GM21447 (cell line): ENCODE measurements at regions not wholly inside any gene's neighbourhood (a gene's known extent, or its start where the extent isn't known, plus 50 kb on each side); places are given as distances from the start of the nearest gene placed in this dataset.
"Not testable (repeated sequence)": the region's sequence is repeated elsewhere in the genome, so short reads cannot be mapped to it uniquely, and the experiment has no call there.

Experiments
- ATAC-seq: cut with Tn5 transposase; IDR thresholded peaks from one replicate; pipeline ENCODE4 v1.9.1; 2021; ENCODE audit not compliant: unreplicated experiment

DNA sequence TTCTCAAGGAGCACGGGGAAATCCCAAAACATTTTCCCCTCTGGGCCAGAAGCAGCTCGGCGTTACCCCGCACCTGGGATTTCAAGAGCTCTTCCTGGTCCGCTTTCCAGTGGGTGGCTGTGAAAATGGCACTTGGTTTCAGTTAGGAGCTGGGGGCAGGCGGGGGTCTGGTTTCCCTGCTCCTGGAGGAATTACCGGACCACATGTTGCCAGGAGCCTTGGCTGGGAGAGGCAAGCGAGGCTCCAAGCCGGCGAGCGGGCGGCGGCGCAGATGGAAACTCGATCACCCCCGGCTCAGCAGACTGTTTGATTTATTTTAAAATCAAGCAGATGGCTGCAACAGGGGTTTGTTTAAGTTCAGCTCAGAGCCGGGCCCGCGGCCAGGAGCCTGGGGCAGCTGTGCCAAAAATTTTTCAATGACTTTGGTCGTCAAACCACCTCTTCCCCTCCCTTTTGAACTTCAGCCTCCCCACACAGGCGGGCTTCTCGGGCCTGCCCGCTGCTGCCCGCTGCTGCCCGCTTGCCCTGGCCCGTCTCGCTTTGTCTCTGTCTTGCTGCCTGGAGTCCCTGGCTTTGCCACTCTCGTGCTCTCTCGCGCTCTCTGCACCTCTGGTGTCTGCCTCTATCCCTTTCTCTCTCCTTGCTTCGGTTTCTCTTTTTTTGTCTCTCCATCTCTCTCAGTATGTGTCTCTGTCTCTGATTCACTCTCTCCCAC, 108.0 kb upstream of the CIBAR2 start:
- ATAC-seq, result no peak

DNA sequence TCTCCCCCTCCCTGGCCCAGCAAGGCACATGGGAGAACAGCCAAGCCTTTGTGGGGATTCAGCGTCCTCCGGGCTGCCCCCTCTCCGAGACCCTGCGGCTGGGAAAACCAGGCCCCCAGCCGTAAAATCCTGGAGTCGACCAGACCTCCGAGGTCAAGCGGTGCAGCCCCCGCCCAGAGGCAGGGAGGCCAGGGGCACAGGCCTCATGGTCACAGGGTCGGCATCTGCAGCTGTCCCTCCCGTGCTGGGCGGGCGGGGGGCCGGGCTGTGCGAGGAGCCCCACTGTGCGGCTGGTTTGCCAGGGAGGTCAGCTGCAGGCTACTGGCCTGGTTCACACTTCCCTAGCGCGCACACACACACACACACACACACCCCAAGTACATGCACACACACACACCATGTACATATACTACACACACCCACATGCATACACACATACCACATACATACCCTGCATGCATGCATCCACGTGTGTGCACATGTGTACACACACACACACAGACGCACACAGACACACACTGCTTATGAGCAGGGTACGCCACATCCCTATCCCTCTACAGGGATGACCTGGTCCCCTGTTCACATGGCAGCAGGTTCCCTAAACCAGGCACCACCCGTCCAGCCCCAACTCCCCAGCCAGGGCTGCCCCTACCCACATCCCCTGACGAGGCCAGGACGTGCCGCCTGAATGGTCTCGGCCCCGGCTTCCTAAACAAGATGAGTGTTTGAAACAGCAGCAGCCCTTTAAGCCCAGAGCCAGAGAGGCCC, 108.9 kb upstream of the CIBAR2 start:
- no peak for ATAC-seq

DNA sequence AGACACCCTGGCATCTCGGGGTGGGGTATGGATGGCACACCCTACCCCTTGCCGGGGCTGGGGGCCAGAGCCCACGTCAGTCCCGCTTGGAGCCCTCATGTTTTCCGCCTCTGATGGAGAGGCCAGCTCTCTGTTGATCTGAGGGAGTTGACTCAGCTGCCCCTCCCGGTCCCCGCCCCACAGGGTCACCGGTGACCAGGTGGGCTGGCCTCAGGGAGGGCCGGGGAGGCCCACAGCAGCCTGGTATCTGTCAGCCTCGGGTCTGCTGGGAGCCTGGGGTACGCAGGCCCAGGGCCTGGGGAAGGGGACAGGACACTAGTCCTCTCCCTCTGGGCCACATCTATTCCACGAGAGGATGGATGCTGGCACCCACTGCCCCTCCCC, 109.5 kb upstream of the CIBAR2 start:
- ATAC-seq, result no peak

DNA sequence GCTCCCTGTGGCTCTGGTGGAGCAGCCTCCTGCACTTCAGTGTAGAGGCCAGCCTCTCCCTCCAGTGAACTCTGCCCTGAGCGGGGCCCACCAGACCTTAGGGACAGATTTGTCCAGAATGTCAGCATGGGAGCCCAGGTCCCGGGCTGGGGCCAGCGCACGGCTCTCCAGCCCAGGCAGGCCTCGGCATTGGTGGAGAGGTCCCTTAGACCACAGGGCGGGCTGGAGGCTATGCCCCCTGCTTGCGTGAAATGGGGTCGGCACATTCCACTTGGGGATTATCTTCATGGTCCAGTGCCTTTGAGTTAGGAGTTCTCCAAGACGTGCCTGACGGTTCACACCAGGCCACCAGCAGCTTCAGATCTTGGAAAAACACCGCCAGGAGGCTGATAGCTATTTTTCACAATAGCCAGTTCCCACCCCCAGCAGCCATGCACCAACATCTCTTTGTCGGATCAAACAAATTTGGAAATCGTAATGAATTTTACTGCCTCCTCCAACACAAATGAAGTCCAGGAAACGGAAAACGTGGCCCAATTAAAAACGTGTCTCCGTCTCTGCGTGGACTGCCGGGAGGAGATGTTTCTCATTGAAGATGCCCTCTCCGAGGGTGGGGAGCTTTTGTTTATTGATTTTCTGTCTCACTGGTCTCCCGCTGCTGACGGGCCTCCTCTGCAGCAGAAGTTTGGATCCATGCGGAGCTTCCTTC, 110.0 kb upstream of the CIBAR2 start:
- ATAC-seq, result no peak

DNA sequence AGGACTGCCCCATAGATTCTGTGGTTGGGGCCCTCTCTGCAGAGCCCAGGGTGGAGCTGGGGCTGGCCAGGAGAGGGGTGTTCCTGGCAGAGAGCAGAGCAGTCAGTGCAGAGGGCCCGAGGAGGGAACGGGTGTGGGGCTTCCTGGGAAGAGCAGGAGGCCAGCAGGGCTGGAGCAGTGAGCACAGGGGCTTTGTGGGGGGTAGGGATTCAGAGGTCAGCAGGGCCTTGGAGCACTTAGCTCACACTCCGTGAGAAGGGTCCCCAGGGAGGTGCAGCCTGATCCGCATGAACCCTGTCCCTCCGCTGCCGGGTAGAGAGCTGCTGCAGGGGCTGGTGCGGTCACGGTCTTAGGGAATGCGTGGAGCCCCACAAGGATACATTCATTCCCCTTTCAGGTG, 113.0 kb upstream of the CIBAR2 start:
- no peak for ATAC-seq

DNA sequence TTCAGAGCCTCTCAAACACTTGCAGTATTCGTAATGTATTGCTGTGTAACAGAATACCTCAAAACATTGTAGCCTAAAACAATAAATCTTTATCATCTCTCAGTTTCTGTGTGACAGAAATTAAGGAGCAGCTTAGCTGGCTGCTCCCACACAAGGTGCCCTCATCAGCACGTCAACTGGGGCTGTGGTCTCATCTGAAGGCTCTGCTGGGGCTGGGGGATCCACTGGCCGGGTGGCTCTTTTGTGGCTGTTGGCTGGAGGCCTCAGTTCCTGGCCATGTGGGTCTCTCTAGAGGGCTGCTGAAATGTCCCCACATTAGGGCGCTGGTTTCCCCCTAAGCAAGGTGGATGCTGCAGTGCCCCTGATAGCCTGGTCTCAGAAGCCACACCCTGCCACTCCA, 113.4 kb upstream of the CIBAR2 start:
- no peak for ATAC-seq

DNA sequence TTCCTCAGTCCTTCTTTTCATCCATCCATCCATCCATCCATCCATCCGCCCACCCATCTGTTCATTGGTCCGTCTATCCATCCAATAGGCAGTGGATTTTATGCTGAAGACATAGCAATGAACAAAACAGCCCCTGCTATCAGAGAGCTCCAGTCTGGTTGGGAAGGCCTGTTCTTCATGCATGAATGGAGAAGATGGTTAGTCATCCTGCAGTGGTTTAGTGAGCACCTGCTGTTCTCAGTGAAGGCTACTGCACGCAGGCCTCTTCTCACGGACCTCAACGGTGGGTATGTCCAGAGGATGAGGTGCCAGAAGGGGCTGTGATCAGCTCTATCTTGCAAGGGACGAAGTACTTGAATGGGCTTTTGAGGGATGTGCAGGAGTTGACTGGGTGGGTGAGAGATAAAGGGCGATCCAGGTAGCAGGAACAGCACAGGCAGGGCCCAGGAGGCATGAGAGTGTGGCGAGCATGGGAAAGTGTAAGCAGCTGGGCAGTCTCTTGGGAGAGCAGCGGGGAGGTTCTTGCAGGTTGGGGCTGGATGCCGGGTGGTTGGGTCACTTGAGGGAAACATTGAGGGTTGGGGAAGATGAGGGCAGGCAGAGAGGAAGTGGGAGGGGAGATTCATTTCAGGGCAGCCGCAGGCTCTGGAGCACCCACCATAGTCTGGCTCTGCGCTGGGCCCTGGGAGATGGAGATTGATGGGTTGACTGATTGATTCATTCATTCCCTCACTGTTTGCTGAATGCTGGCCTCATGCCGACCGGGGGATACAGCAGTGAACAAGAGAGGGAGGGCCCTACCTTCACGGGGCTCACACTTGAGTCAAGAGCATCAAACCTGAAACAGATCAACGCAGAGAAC, 115.0 kb upstream of the CIBAR2 start:
- peak; percentile 81 for ATAC-seq

DNA sequence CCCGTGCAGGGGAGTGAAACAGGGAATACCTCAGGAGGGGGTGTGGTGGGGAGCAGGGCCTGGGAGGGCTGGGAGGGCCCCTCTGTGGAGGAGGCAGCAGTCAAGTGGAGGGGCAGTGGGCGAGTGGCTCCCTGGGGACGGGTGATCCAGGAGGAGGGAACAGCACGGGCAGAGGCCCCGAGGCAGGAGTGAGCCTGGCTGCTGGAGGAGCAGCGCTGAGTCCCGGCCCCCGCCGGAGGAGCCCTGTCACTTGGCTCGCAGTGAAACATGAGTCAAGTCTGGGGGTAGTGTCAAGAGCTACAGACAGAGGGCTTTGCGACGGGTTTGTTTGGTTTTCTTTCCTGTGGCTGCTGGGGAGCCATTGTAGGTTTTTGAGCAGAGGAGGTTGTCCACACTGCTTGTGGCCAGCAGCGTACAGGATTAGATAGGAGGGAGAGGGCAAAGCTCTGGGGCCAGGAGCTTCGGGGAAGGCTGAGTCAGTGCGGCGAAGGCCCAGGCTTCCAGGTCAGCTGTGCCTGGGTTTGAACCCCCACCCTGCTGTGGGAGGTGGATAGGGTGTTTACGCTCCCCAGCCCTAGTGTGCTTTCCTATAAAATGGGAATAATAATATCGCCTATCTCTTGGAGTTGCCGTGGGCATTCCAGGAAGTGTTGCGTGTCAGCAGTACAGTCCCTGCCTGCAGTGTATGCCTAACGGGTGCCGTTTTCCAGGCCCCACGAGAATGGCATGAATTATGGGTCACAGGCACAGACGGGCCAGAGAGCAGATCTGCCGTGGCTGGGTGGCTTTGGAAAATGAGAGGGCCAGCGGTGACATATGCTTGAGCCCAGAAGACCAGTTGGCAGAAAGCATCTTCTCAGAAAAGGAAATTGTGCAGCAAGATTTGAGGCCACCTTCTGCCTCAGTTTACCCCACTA, 115.9 kb upstream of the CIBAR2 start:
- ATAC-seq, result no peak

DNA sequence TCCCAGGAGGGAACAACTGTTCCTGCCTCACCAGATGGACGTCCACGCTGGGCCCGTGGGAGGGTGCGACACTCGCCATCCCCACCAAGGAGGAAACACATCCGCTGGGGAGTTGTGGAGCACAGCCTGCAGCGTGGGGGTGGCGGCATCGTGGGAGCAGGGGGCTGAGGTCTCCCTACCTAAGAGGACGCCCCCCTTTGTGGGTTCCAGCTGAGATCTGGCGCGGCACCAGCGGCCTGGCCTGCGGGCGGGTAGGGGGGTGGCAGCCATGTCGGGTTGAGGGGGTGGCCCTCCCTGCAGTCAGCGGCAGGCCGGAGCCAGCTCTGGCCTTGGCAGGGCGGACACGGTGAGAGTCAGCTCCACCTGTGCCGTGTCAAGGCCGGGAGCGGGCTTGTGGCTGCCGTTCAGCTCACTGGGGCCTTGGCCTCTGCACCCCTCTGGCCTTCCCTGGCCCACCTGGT, 116.7 kb upstream of the CIBAR2 start:
- no peak for ATAC-seq

DNA sequence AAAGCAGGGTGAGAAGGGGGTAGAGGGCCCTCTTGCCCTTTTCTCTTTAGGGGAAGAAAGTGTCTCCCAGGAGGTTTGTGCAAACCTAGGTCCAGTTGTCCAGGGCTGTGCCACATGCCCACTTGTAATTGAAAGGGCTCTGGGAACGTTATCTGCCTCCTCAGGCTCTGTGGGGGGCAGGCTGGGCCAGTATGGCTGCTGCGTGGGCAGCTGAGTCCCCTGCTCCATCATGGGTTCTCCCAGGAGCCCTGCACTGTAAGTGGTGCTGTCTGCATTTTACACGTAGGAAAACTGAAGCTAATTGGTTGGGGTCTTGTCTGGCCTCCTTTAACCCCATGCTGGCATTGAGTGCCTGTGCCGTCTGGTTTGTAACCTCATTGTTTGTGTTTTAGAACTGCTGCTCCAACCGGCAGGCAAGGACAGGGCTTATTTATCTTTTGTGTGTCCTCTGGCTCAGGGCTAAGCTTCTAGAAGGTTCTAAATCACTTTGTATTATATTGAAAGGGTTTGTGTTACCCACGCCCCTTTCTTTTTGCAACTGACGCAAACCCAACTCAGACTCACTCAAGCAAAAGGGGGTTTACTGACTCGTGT, 117.7 kb upstream of the CIBAR2 start:
- no peak for ATAC-seq

DNA sequence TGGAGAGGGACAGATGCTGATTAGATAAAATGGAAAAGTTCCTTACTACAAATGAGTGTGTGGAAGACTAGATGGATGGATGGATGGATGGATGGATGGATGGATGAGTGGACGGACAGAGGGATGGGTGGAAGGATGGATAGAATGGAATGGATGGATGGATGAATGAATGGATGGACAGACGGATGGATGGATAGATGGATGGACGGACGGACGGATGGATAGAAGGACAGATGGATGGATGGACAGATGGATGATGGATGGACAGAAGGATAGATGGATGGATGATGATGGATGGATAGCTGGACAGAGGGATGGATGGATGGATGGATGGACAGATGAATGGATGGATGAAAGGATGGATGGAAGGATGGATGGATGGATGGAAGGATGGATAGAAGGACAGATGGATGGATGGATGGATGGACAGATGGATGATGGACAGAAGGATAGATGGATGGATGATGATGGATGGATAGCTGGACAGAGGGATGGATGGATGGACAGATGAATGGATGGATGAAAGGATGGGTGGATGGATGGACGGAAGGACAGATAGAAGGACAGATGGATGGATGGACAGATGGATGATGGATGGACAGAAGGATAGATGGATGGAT, 118.6 kb upstream of the CIBAR2 start:
- not testable (repeated sequence) for ATAC-seq

DNA sequence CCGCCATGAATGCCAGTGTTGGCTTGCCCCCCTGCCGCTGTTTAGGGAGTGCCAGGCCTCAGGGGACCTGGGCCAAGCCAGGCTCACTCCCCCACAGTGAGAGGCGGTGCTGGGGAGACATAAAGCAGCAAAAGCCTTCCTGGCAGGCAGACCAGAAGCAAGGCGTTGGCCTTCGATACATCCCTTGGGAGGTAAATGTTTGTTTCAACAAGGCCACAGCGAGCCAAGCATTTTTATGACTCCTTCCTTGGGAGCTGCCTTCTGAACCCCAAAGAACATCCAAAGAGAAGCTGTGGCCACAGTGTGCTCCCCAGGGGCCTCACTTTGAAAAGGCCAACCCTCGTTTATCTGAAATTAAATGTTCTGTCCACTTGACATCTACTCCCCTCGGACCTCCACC, 119.7 kb upstream of the CIBAR2 start:
- no peak for ATAC-seq

DNA sequence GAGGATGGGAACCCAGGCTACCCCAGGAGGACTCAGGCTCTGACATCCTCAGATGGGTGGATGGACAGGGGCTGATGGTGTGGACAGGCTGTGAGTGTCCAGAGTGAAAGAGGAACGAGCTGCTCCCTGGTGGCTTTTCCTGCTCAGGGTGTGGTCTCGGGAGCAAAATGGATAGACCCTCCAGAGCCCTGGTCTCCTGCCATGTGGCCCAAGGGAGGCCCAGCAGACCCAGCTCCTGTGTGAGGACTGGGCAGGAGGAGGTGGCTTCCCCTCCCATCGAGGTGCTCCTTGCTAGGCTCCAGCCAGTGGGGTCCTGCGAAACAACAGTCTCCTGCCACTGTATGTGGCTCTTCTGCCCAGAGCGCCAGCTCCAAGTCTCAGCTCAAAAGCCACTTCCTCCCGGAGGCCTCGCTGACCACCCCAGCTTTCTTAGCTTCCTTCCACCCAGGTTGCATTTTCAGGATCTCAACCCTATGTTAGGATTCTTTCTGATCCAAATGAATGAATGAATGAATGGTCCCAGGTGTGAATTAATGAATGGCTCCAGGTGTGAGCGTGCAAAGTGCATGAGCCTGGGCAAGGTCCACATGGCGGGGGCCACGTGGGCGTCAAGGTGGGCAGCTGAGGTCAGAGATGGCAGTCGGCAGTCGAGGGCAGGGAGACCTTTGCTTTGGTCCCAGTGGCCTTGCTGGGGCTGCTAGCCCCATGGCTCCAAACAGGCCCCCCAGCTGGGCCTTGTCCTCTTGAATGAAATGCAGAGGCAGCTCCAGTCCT, 120.3 kb upstream of the CIBAR2 start:
- ATAC-seq, result no peak

DNA sequence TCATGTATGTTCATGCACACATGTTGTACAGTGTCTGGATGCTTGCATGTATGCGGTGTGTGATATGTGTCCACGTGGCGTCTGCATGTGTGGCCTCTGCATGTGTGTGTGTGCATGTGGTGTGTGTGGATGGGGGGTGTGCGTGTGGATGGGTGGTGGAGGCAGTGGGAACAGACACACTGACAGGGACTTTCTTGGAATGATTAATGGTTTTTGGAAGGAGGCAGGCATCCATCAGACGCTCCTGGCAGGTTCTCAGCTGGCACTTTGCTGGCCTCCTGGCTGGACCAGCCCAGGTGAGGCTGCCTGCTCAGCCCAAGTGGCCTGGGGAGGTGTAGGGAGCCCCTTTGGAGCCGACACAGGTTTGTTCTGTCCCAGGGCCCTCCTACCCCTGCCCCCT, 121.2 kb upstream of the CIBAR2 start:
- ATAC-seq, result no peak

DNA sequence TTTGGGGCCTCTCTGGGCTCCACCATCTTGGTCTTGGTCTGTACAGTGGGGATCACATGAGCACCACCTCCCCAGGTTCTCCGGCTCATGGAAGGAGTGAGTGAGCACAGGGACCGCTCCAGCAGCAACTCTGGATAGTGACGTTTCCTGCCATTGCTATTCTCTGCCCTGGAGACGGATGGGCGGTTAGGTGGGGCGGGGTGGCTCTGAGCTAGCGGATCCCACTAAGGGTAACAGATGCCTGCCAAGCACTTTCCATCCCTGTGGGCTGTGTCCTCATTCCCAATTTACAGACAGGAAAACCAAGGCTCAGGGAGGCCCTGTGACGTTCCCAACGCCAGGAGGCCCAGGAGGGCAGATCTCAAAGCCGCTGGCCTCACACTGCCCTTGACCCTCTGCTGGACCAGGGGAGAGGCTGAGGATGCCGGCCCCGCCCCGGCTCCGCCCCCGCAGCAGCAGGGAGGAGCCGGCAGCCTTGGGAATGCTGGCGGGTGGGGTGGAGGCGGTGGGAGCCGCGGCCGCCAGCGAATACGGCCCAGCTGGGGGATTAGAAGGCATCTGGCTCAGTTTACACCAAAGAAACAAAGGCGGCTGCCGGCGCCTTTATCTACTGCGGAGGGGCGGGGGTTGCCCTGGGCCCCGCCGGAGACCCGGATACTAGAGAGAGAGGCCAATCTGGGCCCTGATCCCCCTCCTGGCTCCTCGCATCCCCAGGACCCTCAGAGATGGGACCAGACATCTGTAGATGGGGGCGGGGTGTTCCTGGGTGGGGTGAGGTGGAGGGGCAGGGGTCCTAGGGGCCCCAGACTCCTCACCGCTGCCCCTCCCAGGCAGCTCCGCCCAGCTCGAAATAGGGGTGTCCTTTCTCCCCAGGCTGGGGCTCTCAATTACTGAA, 122.3 kb upstream of the CIBAR2 start:
- ATAC-seq, result no peak

DNA sequence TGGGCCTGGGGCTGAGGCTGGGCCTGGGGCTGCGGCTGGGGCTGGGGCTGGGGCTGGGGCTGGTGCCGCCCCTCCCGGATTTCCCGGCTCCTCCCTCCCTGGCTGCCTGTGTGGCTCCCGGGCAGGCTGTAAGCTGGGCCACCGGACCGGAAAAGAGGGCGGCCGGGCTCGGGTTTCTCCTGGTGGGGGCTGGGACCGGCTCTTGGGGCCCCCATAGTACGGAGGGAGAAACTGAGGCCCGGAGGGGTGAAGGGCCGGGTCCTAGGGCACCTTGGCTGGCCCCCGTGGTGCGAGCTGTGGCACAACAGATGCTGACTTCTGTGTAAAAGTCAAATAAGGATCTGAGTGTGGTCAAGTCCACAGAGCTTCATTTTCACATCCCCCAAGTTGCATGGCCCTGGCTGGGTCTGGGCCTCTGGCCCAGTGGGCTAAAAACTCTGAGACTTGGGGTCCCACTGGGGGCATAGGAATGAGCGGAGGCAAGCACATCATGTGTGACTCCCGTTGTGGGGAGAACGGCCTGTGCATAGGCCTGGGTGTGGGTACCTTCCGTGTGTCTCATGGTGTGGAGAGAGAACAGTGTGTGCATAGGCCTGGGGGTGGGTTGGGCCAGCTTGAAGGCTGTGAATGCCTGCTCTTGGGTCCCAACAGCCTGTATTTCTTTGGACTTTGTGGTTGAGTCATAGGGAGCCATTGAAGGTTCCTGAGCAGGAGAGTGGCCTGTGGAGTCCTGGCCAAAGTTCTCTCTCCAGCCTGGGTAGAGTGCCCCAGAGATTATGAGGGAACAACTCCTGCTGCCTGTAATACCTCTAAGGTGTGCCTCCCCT, 123.9 kb upstream of the CIBAR2 start:
- no peak for ATAC-seq

DNA sequence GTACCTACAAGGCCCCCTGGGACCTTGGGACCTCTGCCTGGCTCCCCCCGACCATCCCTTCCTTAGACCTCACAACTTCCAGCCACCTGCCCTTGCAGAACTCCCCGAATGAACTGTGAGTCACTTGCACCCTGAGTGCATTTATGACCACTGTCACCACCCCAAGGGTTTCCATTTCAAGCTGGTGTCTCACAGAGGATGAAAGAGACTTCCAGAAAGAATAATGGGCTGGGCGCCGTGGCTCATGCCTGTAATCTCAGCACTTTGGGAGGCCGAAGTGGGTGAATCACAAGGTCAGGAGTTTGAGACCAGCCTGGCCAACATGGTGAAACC, 124.5 kb upstream of the CIBAR2 start:
- ATAC-seq, result no peak
